ENCODE measurements at regions not wholly inside any gene's neighbourhood (a gene's known extent, or its start where the extent isn't known, plus 50 kb on each side); places are given as distances from the start of the nearest gene placed in this dataset.

DNA sequence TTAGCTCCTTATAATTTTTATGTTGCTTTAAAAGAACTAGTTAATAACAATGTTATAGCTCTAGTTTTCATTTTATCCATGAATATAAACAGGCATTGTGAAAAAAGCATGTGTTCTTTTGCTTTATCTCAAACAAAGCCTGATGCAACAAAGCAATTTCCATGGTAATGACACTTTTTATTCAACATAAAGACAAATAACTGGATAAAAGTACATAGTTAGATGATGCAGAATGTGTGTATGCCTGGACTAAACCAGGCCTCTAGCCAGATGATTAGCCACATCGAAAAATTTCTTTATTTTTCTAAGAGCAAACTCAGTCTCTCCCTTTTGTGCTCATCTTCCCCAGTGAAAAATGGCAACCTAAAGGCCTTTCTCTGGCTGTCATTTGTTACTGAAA lies 125.6 kb upstream of the TARS1 start:
- POLR2A ChIA-PET (ENCODE audit: unreplicated experiment): no interaction called here
- Histone ChIP-seq H3K4me3 (ENCODE audit: low read length) (no peak overlapping the region), H4K20me1 (ENCODE audit: low read length) (no peaks in the 10 kb centered on the region), H3K9me3 (ENCODE audit: low read length) (no peaks in the 10 kb centered on the region), H3K4me1 (ENCODE audit: insufficient read depth, low read length) (peaks cover 70% of the 10 kb centered on the region), H3K79me2 (ENCODE audit: low read length) (no peaks in the 10 kb centered on the region), H3F3A (ENCODE audit: low read length, unreplicated experiment) (peaks cover 12% of the 10 kb centered on the region), H3K9ac (ENCODE audit: low read length) (no peak overlapping the region), H3K27me3 (ENCODE audit: low read length) (no peaks in the 10 kb centered on the region), H3K9me2 (replicated peaks; ENCODE audit: low read length) (no peaks in the 10 kb centered on the region), H3K27ac (ENCODE audit: low read length) (peak overlapping the region; percentile 92; the same call in 1 of the 2 replicates), H2AFZ (ENCODE audit: low read length) (no peak overlapping the region), H3K36me3 (ENCODE audit: low read depth, low read length) (peaks cover 4% of the 10 kb centered on the region; the same call in 1 of the 2 replicates), H3K4me2 (ENCODE audit: low read length) (no peak overlapping the region)
- CTCF ChIA-PET: no interaction called here
- no peak for DNase-seq
- no TSS peak for BruUV-seq (replicated peaks)
- intact Hi-C loops (cut with micrococcal nuclease): loop anchor here (10.0 kb wide), 1 partner anchor 270 kb away; no protein-coding TSS in a partner anchor
- no peak for ATAC-seq
- TF ChIP-seq, protein P1, sequence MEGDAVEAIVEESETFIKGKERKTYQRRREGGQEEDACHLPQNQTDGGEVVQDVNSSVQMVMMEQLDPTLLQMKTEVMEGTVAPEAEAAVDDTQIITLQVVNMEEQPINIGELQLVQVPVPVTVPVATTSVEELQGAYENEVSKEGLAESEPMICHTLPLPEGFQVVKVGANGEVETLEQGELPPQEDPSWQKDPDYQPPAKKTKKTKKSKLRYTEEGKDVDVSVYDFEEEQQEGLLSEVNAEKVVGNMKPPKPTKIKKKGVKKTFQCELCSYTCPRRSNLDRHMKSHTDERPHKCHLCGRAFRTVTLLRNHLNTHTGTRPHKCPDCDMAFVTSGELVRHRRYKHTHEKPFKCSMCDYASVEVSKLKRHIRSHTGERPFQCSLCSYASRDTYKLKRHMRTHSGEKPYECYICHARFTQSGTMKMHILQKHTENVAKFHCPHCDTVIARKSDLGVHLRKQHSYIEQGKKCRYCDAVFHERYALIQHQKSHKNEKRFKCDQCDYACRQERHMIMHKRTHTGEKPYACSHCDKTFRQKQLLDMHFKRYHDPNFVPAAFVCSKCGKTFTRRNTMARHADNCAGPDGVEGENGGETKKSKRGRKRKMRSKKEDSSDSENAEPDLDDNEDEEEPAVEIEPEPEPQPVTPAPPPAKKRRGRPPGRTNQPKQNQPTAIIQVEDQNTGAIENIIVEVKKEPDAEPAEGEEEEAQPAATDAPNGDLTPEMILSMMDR (conservative IDR thresholded peaks at IDR 0.05; ENCODE audit: low read depth, low read length): no peak
- TF ChIP-seq EZH2phosphoT487 (IDR thresholded peaks at IDR 0.05; ENCODE audit: borderline replicate concordance, low read length): no peak
- TF ChIP-seq EZH2 (IDR thresholded peaks at IDR 0.05; ENCODE audit: low read length, unreplicated experiment): no peak

DNA sequence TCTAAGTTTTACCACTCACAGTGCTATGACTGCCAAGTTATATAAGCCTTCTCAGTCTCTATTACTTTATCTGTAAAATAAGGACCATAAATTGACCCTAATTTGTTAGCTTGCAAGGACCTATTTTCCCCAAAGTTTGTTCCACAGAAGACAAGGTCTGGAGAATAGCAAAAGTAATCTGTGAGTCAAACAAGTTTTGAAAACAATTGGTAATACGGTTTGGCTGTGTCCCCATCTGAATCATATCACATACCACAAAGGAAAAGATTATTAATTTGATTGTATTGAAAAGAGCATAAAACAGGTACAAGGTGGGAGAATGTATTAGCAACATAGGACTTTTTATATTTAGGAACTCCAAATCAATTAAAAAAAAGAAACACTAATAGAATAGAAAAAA lies 124.0 kb upstream of the TARS1 start:
- Histone ChIP-seq H3K4me2 (ENCODE audit: low read length) (peak overlapping the region; percentile 70), H3K36me3 (ENCODE audit: low read depth, low read length) (peaks cover 4% of the 10 kb centered on the region; the same call in 1 of the 2 replicates), H3F3A (ENCODE audit: low read length, unreplicated experiment) (peaks cover 4% of the 10 kb centered on the region), H3K4me1 (ENCODE audit: insufficient read depth, low read length) (peaks cover 67% of the 10 kb centered on the region), H2AFZ (ENCODE audit: low read length) (no peak overlapping the region), H3K79me2 (ENCODE audit: low read length) (no peaks in the 10 kb centered on the region), H3K9me3 (ENCODE audit: low read length) (no peaks in the 10 kb centered on the region), H3K4me3 (ENCODE audit: low read length) (peak overlapping the region; percentile 37), H3K27me3 (ENCODE audit: low read length) (no peaks in the 10 kb centered on the region), H4K20me1 (ENCODE audit: low read length) (no peaks in the 10 kb centered on the region), H3K9me2 (replicated peaks; ENCODE audit: low read length) (no peaks in the 10 kb centered on the region), H3K27ac (ENCODE audit: low read length) (peak overlapping the region; percentile 92), H3K9ac (ENCODE audit: low read length) (peak overlapping the region; percentile 71)
- POLR2A ChIA-PET (ENCODE audit: unreplicated experiment): no interaction called here
- ATAC-seq: 0 out of 2 replicates have a peak, but pooled peaks have one; percentile 7
- no TSS peak for BruUV-seq (replicated peaks)
- TF ChIP-seq EZH2 (IDR thresholded peaks at IDR 0.05; ENCODE audit: low read length, unreplicated experiment) (no peak), EZH2phosphoT487 (IDR thresholded peaks at IDR 0.05; ENCODE audit: borderline replicate concordance, low read length) (no peak)
- TF ChIP-seq, protein P1 (conservative IDR thresholded peaks at IDR 0.05; ENCODE audit: low read depth, low read length): no peak
- CTCF ChIA-PET: no interaction called here
- peak; percentile 75 for DNase-seq
- intact Hi-C loops (cut with micrococcal nuclease): loop anchor here (10.0 kb wide), 1 partner anchor 272 kb away; no protein-coding TSS in a partner anchor

DNA sequence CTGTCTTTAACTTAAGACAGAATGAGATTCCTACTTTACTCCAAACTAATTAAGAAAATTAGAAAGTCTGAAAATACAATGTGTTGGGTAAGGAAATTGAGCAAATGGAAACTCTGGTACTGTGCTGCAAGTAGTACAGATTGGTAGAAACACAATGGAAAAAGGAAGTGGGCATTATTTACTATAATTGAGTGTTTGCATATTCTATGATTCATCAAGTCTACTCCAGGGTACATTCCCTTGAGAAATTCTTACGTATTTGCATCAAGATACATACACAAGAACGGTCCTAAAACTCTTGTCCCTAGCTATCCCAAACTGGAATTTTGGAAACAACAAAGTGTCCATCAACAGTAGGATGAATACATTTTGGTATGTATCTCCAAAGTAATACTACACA lies 123.5 kb upstream of the TARS1 start:
- CTCF ChIA-PET: no interaction called here
- POLR2A ChIA-PET (ENCODE audit: unreplicated experiment): interaction anchor here (0.6 kb wide), 1 partner anchor 336 kb away, joined by 3 read pairs; no protein-coding TSS in a partner anchor

More for the DNA sequence above, 123.5 kb upstream of the TARS1 start:
- H3K4me2 ChIP-seq (ENCODE audit: low read length): peak overlapping the region; percentile 70
- no peaks in the 10 kb centered on the region for H3K9me2 ChIP-seq (replicated peaks; ENCODE audit: low read length)
- H2AFZ ChIP-seq (ENCODE audit: low read length): no peak overlapping the region
- H3K27ac ChIP-seq (ENCODE audit: low read length): peak overlapping the region; percentile 92
- peaks cover 4% of the 10 kb centered on the region; the same call in 1 of the 2 replicates for H3K36me3 ChIP-seq (ENCODE audit: low read depth, low read length)
- DNase-seq (peak; percentile 84), ATAC-seq (peak; percentile 65)
- H3K4me3 ChIP-seq (ENCODE audit: low read length): peak overlapping the region; percentile 37
- TF ChIP-seq, protein P1 (conservative IDR thresholded peaks at IDR 0.05; ENCODE audit: low read depth, low read length): no peak
- TF ChIP-seq EZH2phosphoT487 (IDR thresholded peaks at IDR 0.05; ENCODE audit: borderline replicate concordance, low read length) (no peak), EZH2 (IDR thresholded peaks at IDR 0.05; ENCODE audit: low read length, unreplicated experiment) (no peak)
- no peaks in the 10 kb centered on the region for H4K20me1 ChIP-seq (ENCODE audit: low read length)
- peaks cover 63% of the 10 kb centered on the region for H3K4me1 ChIP-seq (ENCODE audit: insufficient read depth, low read length)
- intact Hi-C loops (cut with micrococcal nuclease): loop anchor here (10.0 kb wide), 1 partner anchor 272 kb away; no protein-coding TSS in a partner anchor
- no peaks in the 10 kb centered on the region for H3K9me3 ChIP-seq (ENCODE audit: low read length)
- H3F3A ChIP-seq (ENCODE audit: low read length, unreplicated experiment): peaks cover 4% of the 10 kb centered on the region
- H3K27me3 ChIP-seq (ENCODE audit: low read length): no peaks in the 10 kb centered on the region
- BruUV-seq (replicated peaks): no TSS peak
- H3K79me2 ChIP-seq (ENCODE audit: low read length): no peaks in the 10 kb centered on the region
- peak overlapping the region; percentile 71 for H3K9ac ChIP-seq (ENCODE audit: low read length)

Data from PC-3 (cell line).